Stimulated activated CD4-positive, alpha-beta T cell treated with anti-CD3 and anti-CD28 coated beads, Interleukin-1b, Interleukin-23, amount 100 ng/mL, for 24 hours (primary cell): ENCODE measurements at regions not wholly inside any gene's neighbourhood (a gene's known extent, or its start where the extent isn't known, plus 50 kb on each side); places are given as distances from the start of the nearest gene placed in this dataset.

Source experiments
- DNase-seq, 4 experiments: peaks; one replicate each; pipeline ENCODE4 v3.0.0-alpha.2; 2020; ENCODE audit warnings: low read depth in 4 of 4, low spot score in 1 of 4

DNA sequence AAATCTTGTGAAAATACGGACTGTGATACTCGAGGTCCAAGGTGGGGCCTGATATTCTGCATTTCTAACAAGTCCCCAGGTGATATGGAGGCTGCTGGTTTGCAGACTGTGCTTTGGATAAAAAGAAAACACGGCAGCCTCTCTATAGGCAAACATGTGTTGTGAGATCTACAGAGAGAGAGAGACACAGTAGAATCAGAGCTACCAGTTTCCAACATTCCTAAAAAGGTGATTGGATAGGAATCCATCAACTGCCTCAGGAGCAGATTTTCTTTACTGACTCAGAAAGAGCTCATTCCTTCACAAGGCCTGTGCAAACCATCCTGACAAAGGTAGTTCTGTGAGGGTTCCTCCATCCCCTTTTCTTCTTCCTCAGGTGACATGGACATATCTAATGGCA, 651.6 kb upstream of the CAMK1G start:
- no peak for DNase-seq

DNA sequence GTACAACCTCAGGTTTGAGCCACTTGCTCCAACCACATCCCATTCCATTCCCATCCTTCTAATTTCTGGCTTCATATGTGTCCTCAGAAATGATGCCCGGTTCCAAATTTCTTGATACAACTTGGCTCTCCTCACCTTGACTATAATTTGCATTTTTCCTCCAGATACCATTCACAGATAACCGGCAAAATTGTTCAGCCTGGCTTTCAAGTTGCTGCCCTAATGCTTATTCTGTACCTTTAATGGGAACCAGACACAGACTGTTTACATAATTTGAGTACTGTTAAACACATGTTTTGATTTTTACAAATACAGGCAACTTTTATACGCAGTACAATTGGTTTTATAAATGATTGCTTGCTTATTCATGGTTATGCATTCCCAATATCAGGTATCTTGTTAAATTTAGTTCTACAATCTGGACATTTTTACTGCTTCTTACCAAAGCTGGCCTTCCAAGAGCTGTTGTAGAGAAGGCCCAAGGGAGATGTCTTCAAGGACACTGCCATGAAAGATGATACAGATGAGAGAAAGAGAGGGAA, 649.5 kb upstream of the CAMK1G start:
- no peak for DNase-seq

DNA sequence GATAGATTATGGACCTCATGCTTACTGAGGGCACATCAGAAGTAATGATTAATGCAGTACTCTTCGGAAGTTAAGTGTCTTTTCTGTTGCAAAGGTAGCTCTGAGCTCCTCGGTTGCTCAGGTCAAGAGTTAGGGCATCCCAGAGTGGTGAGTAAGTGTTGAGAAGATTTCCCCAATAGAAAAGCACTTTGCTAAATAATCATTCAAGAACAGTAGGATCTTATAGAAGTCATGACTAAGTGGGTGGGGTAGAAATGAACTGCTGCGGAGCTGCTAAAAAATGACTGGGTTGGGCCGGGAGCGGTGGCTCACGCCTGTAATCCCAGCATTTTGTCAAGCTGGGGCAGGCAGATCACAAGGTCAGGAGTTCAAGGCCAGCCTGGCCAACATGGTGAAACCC, 648.6 kb upstream of the CAMK1G start:
- no peak for DNase-seq

DNA sequence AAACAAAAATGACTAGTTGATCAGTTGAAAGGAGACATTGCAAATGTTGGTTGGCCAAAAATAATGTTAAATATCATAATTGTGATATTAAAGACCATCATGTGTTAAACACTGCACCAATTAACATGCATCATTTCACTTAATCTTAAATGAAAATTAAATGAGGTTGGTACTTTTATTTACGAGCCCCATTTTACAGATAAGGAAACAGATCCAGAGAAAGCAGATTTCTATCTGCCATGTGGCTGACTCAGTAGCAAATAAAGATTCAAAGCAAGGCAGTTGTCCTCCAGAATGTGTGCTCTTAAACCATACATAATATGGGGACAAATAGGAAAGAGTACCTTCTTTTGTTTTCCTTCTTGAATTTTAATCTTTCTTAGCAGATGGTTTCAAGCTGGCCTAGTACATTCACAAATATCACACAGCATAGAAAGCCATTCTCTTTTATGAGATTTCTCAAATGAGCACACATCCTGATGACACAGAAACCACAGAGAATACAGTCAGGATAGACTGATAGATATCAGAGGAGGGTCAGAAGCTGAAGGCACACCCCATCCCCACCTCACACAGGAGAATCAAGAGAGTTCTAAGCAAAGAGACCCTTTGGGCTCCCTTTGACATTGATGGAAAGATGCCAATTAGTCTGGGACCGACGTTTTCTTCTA, 647.9 kb upstream of the CAMK1G start:
- no peak for DNase-seq

DNA sequence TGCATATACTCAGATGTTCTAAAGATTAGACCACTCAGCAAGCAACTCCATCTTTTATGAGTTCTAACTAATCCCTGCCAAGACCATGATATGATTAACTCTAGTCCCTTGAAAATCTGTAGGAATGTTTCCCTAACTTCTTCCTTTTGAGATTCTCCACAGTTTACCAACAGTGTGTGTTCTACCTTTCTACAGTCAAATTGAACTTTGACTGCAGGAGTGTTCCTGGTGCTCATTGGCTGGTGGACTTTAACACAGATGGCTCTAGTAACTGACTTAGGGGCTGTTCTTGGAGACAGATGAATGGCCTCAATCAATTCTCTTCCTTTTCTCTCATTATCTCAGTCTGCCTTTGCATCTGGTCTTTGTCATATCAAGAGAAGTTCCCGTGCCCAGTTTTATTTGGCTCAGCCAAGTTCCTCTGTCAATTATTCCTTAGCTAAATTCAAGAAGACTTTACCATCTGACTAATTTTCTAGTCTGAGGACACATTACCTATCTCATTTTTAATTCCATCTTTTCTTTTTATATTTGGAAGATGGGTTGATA, 643.9 kb upstream of the CAMK1G start:
- no peak for DNase-seq

DNA sequence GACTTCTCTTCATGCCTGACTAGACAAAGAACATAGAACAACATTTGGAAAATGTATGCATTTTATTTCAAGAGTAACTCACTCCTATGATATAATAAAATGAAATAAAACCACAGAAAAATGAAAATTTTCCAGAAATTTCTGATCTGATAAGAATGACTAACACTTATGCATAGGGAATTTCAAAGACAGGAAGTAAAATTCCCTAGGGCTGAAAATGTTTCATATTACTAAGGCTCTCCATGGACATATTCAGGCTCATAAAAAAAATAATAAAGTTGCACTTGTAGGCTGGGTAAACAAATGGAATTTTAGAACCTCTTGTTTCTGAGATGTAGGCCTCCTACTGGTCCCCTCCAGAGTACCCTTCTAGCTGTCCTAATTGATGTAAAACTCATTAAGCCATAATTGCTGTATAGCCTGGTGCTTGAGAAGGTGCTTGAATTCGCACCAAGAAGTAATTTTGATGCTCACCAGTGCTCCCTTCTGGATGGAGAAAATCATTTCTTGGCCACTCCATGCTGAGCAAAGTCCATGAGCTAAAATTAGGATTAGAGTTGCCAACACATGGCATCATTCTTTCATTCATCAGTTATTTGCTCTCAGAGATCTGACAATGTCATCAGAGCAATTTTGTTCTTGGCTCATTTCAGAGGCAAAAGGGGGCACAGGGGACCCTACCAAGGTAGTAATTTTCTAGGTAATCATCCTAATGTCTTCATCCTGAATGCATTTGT, 641.0 kb upstream of the CAMK1G start:
- DNase-seq = no peak

DNA sequence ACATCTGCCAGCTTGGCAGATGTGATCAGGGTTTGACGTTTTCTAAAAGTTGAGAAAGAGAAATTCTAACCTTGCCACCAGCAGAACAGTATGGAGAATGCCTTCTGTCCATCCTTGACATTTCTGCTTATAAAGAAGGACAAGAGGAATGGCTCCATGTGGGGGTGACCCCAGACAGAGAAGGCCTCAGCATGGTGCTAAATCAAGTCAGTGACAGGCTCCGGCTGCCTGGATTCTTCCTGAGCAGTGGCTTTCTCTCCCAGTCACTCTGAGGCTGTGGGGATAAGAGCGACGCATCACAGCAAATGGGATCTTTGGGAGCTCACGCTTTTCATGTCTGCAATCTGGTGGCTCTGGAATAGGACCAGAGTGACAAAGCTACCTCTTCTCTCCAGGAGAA, 640.2 kb upstream of the CAMK1G start:
- DNase-seq = no peak

DNA sequence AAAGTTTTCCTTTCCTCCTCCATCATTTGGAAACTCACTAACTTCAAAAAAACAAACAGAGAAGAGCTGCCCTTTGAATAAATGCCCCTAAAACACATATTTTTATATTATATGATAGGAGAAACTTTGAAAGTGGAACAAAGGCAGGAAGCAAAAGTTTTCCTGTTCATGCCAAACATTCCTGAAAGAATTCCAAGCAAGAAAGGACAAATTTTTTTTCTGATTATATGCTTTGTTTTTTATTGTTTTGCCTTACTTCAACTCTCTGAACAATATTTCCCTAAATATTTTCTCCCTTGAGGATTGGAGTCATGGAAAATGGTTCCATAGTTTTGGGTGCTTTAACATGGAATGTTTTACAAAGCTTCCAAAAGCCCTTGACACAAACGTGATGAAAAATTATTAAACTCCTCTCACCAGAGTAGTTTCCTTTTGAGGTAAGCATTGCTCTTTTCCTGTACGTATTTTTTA, 638.5 kb upstream of the CAMK1G start:
- no peak for DNase-seq

DNA sequence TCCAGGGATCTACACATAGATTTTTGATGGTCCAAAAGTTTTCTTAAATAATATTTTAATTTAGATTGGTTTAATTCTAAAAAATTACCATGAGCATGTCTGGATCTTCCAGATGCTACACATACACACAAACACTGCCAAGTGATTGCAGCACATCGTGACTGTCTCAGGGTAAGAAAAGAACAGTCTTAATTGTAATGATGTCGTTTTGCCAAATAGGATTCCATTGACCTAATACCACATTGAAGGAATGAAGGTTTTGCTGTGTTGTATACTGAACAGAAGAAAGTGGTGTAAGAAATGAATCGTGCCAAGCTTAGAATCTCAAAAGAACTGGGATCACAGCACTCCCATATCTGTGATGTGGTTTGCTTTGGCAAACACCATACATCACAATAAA, 633.3 kb upstream of the CAMK1G start:
- no peak for DNase-seq

DNA sequence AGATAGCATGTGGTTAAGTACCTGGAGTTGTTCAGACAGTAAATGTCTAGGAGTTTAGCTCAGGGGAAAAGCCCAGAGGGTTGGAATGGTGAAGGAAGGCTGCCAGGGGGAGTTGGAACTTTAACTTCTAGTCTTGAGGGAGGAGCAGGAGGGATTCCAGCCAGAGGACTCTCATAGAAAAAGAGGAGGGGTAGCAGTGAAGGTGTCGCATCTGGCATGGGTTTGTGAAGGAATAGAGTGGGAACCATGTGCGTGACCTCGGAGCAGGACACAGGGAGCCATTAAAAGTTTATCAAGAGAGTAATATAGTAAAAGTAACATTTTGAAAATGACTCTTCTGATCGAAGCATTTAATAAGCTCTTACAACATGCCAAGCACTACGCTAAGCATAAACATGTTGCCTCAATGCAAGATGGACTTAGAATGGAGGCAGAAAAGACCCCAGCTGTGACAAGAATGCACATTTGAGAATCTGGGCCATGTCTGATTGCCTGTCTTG, 632.4 kb upstream of the CAMK1G start:
- no peak for DNase-seq

DNA sequence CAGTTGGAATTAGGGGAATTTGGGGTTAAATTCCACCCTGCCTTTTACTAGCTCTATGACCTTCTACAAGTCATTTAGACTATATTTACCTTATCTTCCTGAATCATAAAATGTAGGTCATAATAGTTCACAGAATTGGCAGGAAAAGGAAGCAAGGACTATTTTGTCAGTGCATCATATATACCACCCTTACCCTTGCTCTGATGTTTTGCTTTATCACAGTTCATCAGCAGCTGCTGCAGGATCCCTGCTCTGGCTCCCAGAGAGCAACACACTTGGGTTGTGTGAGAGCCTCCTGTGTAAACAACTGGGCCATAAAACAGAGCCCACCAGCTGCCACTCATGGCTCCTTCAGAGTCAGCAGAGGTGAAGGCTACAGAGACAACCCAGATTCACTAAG, 631.6 kb upstream of the CAMK1G start:
- no peak for DNase-seq

DNA sequence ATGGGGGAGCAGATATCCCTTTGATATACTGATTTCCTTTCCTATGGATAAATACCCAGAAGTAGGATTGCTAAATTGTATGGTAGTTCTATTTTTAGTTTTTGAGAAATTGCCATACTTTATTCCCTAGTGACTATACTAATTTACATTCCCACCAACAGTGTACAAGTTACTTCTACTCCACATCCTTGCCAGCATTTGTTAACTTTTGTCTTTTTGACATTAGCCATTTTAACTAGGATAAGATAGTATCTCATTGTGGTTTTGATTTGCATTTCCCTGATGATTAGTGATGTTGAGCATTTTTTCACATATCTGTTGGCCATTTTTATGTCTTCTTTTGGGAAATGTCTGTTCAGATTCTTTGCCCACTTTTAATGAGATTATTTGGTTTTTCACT, 620.6 kb upstream of the CAMK1G start:
- no peak for DNase-seq

DNA sequence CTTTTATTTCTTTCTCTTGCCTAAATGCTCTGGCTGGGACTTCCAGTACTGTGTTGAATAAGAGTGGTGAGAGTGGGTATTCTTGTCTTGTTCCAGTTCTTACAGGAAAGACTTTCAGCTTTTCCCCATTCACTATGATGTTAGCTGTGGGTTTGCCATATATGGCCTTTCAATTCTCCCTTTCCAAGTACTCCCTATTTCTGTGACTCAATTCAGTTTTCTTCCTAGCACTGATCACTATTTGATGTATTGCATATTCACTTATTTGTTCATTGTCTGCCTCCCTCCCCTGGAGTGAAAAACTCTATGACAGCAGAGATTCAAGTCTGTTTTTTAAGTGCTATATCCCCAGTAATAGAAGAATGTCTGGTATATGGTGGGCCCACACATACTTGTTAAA, 618.2 kb upstream of the CAMK1G start:
- DNase-seq = no peak

DNA sequence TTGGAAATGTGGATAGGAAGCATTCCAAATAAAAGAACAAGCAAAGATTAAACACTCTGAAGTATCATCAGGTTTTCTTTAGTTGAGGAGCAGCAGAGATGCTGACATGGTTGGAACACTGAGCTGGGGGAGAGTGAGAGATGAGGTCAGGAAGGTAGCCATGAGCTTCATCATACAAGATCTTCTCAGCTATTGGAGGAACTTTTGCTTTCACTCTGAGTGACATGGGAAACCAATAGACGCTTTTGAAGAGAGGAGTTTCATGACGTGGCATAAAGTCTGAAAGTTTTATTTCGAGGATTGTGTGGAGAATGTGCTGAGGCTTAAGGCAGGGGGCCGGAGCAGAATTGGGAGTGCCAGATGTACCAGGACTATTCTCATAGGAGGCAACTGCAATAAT, 616.2 kb upstream of the CAMK1G start:
- DNase-seq = no peak

DNA sequence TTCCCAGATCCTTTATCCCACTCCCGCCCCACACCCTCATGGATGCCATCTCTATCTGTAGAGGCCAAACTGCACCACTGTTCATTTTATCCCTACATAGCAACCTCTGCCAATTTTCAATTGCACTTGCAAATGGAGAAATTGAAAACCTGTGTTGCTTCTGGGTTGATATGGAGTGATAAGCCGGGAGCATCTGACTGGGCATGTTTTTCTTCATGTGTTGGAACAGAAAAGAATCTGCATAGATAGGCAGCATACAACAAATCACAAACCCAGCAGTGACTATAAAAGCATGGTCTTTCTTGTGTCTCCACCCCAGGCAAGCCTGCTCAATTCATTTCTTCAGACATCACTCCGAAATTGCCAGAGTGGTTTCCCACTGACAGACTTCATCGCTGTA, 608.8 kb upstream of the CAMK1G start:
- DNase-seq = no peak

DNA sequence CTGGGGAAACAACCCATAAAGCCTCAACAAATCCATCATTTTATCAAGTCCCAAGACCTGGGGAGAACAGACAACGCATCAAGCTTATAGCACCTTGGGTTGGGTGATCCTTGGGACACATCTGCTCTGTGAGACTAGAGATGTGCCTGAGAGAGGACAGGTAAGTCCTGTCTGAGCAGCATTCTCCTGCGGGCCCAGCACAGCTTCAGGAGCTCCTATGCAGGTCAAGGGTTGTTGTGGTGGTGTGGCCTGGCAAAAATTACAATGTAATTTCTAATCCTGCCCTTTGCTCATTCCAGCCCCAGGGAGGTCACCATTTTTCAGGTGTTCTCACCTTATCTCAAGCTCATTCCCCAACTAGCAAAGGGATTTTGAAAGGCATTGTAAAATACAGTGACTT, 608.1 kb upstream of the CAMK1G start:
- DNase-seq = no peak

DNA sequence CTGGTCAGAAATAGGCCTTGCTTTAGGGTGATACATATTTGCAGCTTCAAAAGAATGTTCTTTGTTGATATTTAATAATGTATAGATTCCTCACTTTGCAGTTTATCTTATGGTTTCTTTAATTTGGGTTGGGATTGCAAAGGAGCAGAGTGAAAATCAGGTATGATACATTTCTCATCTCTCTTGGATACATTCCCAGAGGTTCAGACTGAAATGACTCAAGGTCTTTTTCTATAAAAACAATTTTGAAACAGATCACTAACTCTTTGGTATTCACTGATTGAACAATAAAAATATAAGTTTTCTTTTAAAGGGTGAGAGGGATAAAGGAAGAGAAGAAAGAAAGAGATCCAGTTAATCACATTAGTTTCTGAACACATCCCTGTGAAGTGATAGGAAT, 606.5 kb upstream of the CAMK1G start:
- DNase-seq = no peak

DNA sequence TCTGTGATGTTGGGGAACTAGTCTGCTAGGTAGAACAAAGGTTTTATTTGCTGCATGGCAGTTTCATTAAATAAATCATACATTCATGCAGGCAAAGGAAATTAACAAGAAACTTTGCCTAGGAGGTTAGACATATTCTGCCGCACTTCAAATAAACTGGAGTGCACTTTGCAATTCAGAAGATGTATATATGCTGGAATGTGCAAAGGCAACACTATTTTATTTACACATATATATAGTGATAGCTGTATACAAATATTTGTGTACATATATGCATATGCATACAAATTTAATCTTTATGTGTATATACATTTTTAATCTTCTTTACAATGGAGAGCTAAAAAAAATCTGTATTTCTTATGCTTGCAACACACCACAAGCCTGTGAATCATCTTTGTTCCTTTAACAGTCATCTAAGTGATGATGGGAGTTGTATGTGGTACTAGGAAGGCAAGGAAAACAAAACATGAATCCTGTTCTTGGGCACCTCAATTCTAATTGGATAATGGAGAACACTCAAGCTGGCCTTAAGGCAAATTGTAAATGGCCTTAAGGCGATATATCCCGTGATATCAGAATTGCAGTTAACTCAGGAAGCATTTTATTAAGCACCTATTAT, 605.8 kb upstream of the CAMK1G start:
- DNase-seq = no peak

DNA sequence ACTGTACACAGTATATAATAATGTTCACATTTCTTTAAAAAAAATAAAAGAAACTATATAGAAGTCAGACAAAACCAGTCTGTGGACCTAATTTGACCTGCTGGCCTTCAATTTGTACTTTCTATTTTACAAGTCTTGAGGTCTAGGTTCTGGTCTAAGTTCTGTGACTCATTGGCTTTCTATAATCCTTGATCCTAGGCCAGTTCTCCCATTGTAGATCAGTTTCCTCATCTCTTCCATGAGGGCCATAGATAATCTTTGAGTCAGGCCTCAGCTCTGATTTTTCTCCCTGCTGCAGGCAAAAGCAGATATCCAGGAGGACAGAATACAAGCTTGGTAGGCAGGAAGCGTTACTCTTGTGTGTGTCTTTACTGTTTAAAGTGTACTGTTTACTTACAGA, 603.7 kb upstream of the CAMK1G start:
- no peak for DNase-seq

DNA sequence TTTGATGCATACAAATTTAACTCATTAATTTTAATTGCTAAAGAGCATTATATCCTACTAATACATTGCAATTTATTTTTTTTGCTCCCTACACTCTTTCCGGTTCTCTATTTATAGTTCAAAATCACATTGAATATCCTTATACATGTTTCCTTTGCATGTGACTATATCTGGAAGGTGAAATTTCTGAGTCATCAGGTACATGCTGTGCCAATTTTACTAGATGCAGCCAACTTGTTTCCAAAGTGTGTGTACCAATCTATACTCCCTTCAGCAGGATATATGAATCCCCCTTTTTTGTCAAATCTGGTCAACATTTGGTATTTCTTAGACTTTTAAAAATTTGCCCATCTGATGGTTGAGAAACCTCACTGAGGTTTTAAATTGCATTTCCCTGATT, 602.9 kb upstream of the CAMK1G start:
- DNase-seq = no peak

DNA sequence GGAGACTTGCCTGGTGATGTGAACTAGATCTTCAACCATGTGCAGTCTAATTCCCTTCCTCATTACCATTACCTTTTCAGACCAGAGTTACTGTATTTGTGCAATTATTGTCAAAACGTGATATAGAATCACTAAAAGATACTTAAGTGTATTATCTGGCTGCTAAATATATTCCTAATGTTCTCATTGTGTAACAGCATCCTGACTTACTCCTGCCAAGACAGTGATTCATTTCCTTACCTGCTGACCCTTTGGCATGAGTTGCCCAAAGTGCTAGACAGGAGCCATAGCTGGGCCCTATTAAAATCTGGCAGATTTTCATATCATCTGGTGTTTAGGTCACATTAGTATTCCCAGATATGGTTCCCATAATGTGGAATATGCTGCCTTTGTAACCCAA, 598.3 kb upstream of the CAMK1G start:
- no peak for DNase-seq

DNA sequence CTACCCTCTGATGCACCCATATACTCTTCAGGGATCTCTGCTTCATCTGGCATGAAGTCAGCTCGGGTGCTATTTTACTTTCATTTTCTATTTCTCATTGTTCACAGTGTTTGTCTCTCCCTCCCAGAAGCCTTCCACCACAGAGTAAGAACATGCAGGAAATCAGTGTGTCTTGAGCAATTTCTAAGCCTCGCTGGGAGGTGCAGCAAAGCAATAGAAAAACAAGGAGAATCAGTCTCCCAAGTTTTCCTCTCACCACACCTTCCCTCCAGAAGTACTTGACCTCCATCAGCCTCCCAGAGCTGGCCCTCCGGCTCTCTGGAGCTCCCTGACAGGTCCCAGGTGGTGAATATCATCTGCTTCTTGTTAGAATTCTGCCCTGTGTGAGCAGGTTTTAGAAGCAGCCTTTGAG, 594.7 kb upstream of the CAMK1G start:
- no peak for DNase-seq
